Colonic mucosa (tissue), 4 donors: ENCODE measurements at regions not wholly inside any gene's neighbourhood (a gene's known extent, or its start where the extent isn't known, plus 50 kb on each side); places are given as distances from the start of the nearest gene placed in this dataset.

ENCODE experiments used
- DNase-seq: peaks from one replicate; pipeline ENCODE4 v3.0.0-alpha.2; 2020
- H3K27ac ChIP-seq: fragments of 200-600 bp; one replicate; pipeline ENCODE4 v1.8.0; 2021
- H3K27me3 ChIP-seq: fragments of 200-600 bp; one replicate; pipeline ENCODE4 v1.8.0; 2021
- H3K36me3 ChIP-seq: fragments of 200-600 bp; one replicate; pipeline ENCODE4 v1.8.0; 2021
- H3K4me1 ChIP-seq: fragments of 200-600 bp; one replicate; pipeline ENCODE4 v1.8.0; 2021; ENCODE audit warnings: mild to moderate bottlenecking
- H3K4me3 ChIP-seq: fragments of 200-600 bp; one replicate; pipeline ENCODE4 v1.8.0; 2021
- H3K9ac ChIP-seq, 2 donors: one replicate each; pipeline ENCODE4 v1.7.0; 2013; ENCODE audit warnings: control low read depth in 2 of 2, low read depth in 2 of 2, low read length in 2 of 2
- H3K9me3 ChIP-seq: fragments of 200-600 bp; one replicate; pipeline ENCODE4 v1.8.0; 2021
- intact Hi-C: fragments of 100-400 bp; cut with DNase I; formaldehyde crosslinking; loops from one replicate; pipeline ENCODE4 v1.14.1; 2022
- TF ChIP-seq, protein P1 (sequence below): fragments of 200-600 bp; IDR thresholded peaks from one replicate; pipeline ENCODE4 v1.8.0; 2022; ENCODE audit warnings: antibody characterized with exemption, mild to moderate bottlenecking
- donor health status: healthy.
- donor health status: DM: no; HTN: no; CAD: no.
- donor health status: DM: no; HTN: no; CAD: no.

DNA sequence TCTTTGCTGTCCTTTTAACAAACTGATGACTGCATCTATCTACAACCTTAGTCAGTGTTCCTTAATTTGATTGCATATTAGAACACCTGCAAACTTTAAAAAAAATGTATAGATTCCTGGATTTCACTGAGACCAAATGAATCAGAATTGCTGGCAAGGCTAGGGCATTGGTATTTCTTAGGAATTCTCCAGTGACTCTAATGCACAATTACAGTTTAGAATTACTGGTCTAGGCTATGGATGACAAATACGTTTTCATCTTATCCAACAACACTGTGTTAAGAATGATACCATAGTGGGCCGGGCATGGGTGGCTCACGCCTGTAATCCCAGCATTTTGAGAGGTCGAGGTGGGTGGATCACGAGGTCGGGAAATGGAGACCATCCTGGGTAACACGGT is 545.9 kb upstream of the RIOK2 start:
- intact Hi-C loops, result no loop called here
- Histone ChIP-seq H3K27me3 (no peaks in the 10 kb centered on the region), H3K9me3 (no peaks in the 10 kb centered on the region), H3K27ac (no peak overlapping the region), H3K36me3 (no peaks in the 10 kb centered on the region), H3K4me3 (no peak overlapping the region), H3K4me1 (no peaks in the 10 kb centered on the region), H3K9ac (no peak overlapping the region)
- TF ChIP-seq, protein P1, sequence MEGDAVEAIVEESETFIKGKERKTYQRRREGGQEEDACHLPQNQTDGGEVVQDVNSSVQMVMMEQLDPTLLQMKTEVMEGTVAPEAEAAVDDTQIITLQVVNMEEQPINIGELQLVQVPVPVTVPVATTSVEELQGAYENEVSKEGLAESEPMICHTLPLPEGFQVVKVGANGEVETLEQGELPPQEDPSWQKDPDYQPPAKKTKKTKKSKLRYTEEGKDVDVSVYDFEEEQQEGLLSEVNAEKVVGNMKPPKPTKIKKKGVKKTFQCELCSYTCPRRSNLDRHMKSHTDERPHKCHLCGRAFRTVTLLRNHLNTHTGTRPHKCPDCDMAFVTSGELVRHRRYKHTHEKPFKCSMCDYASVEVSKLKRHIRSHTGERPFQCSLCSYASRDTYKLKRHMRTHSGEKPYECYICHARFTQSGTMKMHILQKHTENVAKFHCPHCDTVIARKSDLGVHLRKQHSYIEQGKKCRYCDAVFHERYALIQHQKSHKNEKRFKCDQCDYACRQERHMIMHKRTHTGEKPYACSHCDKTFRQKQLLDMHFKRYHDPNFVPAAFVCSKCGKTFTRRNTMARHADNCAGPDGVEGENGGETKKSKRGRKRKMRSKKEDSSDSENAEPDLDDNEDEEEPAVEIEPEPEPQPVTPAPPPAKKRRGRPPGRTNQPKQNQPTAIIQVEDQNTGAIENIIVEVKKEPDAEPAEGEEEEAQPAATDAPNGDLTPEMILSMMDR, result no peak
- no peak for DNase-seq

DNA sequence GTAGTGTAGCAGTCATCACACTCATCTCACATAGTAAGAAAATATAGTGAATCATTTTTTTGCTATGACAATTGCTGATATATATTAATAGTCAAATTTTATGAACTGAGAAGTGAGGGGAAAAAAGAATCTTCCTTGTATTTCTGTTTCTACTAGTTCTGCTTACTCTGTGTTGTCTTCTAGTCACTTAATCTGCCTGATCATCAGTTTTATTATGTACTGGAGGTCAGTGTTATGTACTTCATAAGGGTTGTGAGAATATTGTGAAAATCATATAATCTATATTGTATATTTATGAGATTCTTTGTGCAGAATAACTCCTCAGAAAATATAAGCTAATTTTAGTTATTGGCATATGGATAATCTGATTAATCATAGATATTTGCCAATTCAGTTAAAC is 546.9 kb upstream of the RIOK2 start:
- Histone ChIP-seq H3K27ac (no peak overlapping the region), H3K9me3 (no peaks in the 10 kb centered on the region), H3K36me3 (no peaks in the 10 kb centered on the region), H3K4me1 (no peaks in the 10 kb centered on the region), H3K27me3 (no peaks in the 10 kb centered on the region), H3K9ac (no peak overlapping the region), H3K4me3 (no peak overlapping the region)
- DNase-seq, result no peak
- TF ChIP-seq, protein P1, result no peak
- intact Hi-C loops, result no loop called here

DNA sequence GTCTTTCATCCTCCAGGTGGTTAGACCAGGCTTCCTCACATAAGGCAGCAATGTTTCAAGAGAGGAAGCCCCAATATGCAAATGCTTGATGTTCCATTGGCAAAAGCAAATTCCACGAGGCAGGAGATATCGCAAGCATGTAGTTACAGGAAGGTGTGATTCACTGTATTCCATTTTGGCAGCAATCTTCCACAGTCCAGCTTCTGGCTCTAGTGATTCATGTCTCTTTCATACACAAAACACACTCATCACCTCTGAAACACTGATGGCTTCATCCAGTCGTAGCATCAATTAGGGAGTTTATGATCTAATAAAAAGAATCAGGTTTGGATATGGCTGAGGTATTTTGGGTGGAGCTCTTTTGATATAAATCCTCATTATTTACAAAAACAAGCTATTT is 552.2 kb upstream of the RIOK2 start:
- TF ChIP-seq, protein P1, result no peak
- DNase-seq, result no peak
- Histone ChIP-seq H3K4me1 (no peaks in the 10 kb centered on the region), H3K27ac (no peak overlapping the region), H3K4me3 (no peak overlapping the region), H3K9me3 (no peaks in the 10 kb centered on the region), H3K36me3 (no peaks in the 10 kb centered on the region), H3K27me3 (no peaks in the 10 kb centered on the region), H3K9ac (no peak overlapping the region)
- intact Hi-C loops, result no loop called here

DNA sequence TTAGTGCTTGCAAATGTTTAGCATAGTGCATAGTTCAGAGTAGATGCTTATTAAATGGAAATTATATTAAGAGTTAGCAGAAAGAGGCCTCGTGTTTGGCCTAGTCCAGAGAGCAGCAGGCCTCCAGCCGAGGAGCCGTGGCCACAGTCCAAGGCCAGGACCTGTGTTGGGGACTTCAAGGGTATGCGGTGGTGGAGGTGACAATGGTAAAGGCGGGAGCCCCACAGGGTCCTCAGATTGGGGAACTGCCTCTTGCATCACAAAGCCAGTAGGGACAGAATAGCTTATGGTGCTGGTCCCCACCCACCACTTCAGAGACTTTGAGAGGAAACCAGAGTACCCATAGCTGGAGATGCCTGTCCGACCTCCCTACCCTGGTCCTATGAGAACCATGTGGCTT is 554.6 kb upstream of the RIOK2 start:
- no peak for DNase-seq
- no peaks in the 10 kb centered on the region for H3K4me1 ChIP-seq
- no peaks in the 10 kb centered on the region for H3K36me3 ChIP-seq
- no peak overlapping the region for H3K4me3 ChIP-seq
- intact Hi-C loops, result no loop called here
- H3K9me3 ChIP-seq, result no peaks in the 10 kb centered on the region
- H3K9ac ChIP-seq, result no peak overlapping the region
- TF ChIP-seq, protein P1, result no peak
- H3K27me3 ChIP-seq, result no peaks in the 10 kb centered on the region
- H3K27ac ChIP-seq, result no peak overlapping the region

DNA sequence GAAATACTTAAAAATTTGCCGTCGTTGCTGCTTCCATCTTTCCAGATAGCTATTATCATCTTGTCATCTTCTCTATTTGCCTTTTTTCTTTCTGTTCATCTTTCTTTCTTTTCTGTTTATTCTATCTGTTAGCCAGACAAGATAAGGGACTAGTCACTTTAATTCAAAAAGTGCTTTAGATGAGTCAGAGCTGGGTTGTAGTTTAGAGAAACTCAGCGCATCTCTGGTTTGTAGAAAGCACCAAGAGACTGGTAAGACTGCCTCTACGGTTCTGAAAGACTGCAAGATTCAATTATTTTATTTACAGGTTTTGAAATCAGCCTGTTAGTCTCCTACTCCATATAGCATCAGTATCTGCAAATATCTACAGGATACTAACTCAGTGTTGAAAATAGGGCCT is 562.8 kb upstream of the RIOK2 start:
- Histone ChIP-seq H3K4me1 (no peaks in the 10 kb centered on the region), H3K9ac (no peak overlapping the region)
- TF ChIP-seq, protein P1, result no peak

DNA sequence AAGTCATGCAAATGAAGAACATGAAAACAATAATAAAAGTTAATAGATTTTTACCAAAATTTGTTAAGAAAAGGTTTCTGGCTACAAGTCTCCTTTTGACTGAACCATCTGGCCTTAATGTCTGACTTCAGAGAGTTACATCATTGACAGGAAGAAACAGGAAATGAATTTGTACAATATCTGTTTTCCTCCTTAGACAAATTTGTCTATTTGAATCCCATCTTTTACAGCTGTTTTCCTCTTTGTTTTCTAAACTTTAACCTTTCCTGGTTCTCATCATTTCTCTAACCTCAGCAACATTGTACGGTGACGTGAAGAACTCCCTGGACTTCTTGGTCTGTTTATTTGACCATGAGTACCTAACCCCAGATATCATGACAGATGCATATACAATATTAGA is 567.5 kb upstream of the RIOK2 start:
- DNase-seq, result no peak
- intact Hi-C loops, result no loop called here
- H3K27ac ChIP-seq, result no peak overlapping the region
- no peak overlapping the region for H3K4me3 ChIP-seq
- TF ChIP-seq, protein P1, result no peak
- H3K9ac ChIP-seq, result no peak overlapping the region
- H3K4me1 ChIP-seq, result no peaks in the 10 kb centered on the region
- no peaks in the 10 kb centered on the region for H3K9me3 ChIP-seq
- no peaks in the 10 kb centered on the region for H3K27me3 ChIP-seq
- H3K36me3 ChIP-seq, result no peaks in the 10 kb centered on the region

More for the DNA sequence above, 562.8 kb upstream of the RIOK2 start:
- no peak for DNase-seq
- Histone ChIP-seq H3K27ac (no peak overlapping the region), H3K4me3 (no peak overlapping the region), H3K27me3 (no peaks in the 10 kb centered on the region), H3K9me3 (no peaks in the 10 kb centered on the region), H3K36me3 (no peaks in the 10 kb centered on the region)
- intact Hi-C loops, result no loop called here
